H9 (cell line): ENCODE measurements at regions not wholly inside any gene's neighbourhood (a gene's known extent, or its start where the extent isn't known, plus 50 kb on each side); places are given as distances from the start of the nearest gene placed in this dataset.
A peak's percentile ranks its signal among the peaks of the same experiment; 100 is the strongest.

Experiments
- DNase-seq: peaks from one replicate; pipeline ENCODE4 v3.0.0-alpha.2; 2017
- H2AFZ ChIP-seq: one replicate; pipeline ENCODE4 v1.6.1; 2013; ENCODE audit warnings: mild to moderate bottlenecking, low read length, control low read depth, moderate library complexity
- H2AK5ac ChIP-seq: 2 replicates; pipeline ENCODE4 v1.6.1; 2013; ENCODE audit warnings: low read length, control low read depth, mixed read lengths; ENCODE audit not compliant: insufficient read length
- H2BK120ac ChIP-seq: one replicate; pipeline ENCODE4 v1.6.1; 2013; ENCODE audit warnings: low read depth, mild to moderate bottlenecking, low read length, control low read depth, inconsistent platforms; ENCODE audit not compliant: poor library complexity, severe bottlenecking
- H2BK12ac ChIP-seq: 2 replicates; pipeline ENCODE4 v1.6.1; 2013; ENCODE audit warnings: low read length, control low read depth, mixed read lengths, low read depth; ENCODE audit not compliant: insufficient read length
- H2BK15ac ChIP-seq: 2 replicates; pipeline ENCODE4 v1.6.1; 2013; ENCODE audit warnings: low read depth, low read length, control low read depth
- H2BK20ac ChIP-seq: one replicate; pipeline ENCODE4 v1.6.1; 2013; ENCODE audit warnings: low read depth, mild to moderate bottlenecking, low read length, control low read depth, inconsistent platforms; ENCODE audit not compliant: poor library complexity, severe bottlenecking
- H2BK5ac ChIP-seq: 2 replicates; pipeline ENCODE4 v1.6.1; 2013; ENCODE audit warnings: low read length, control low read depth, mixed read lengths; ENCODE audit not compliant: insufficient read length
- H3K14ac ChIP-seq: 2 replicates; pipeline ENCODE4 v1.6.1; 2013; ENCODE audit warnings: low read length, control low read depth; ENCODE audit not compliant: insufficient read depth
- H3K18ac ChIP-seq: 2 replicates; pipeline ENCODE4 v1.6.1; 2013; ENCODE audit warnings: low read depth, mild to moderate bottlenecking, mixed read lengths, low read length, control low read depth; ENCODE audit not compliant: insufficient read length
- H3K23ac ChIP-seq: 2 replicates; pipeline ENCODE4 v1.6.1; 2013; ENCODE audit warnings: low read length, control low read depth, mixed read lengths, low read depth; ENCODE audit not compliant: insufficient read length
- H3K23me2 ChIP-seq: 2 replicates; pipeline ENCODE4 v1.6.1; 2013; ENCODE audit warnings: low read depth, mild to moderate bottlenecking, mixed read lengths, low read length, control low read depth; ENCODE audit not compliant: insufficient read length, poor library complexity, severe bottlenecking
- H3K27ac ChIP-seq: 2 replicates; pipeline ENCODE4 v1.5.1; 2013; ENCODE audit warnings: low read length, control low read depth, mixed read lengths, low read depth; ENCODE audit not compliant: insufficient read length
- H3K27me3 ChIP-seq: 2 replicates; pipeline ENCODE4 v1.6.1; 2013; ENCODE audit warnings: low read length, control low read depth, inconsistent platforms; ENCODE audit not compliant: insufficient read depth
- H3K4ac ChIP-seq: 2 replicates; pipeline ENCODE4 v1.6.1; 2013; ENCODE audit warnings: low read depth, mild to moderate bottlenecking, control low read depth, inconsistent platforms, low read length, moderate library complexity
- H3K4me1 ChIP-seq: 2 replicates; pipeline ENCODE4 v1.6.1; 2013; ENCODE audit warnings: low read length, control low read depth, inconsistent platforms; ENCODE audit not compliant: insufficient read depth
- H3K4me2 ChIP-seq: 2 replicates; pipeline ENCODE4 v1.6.1; 2013; ENCODE audit warnings: low read length, control low read depth, mixed read lengths; ENCODE audit not compliant: insufficient read length, insufficient read depth
- H3K56ac ChIP-seq: 2 replicates; pipeline ENCODE4 v1.6.1; 2013; ENCODE audit warnings: low read depth, mild to moderate bottlenecking, mixed read lengths, low read length, control low read depth; ENCODE audit not compliant: insufficient read length
- H3K79me1 ChIP-seq: 2 replicates; pipeline ENCODE4 v1.6.1; 2013; ENCODE audit warnings: low read depth, mild to moderate bottlenecking, moderate library complexity, low read length, control low read depth, inconsistent platforms; ENCODE audit not compliant: insufficient read depth, poor library complexity, severe bottlenecking
- H3K79me2 ChIP-seq: 2 replicates; pipeline ENCODE4 v1.6.1; 2013; ENCODE audit warnings: low read length, control low read depth, inconsistent platforms; ENCODE audit not compliant: insufficient read depth
- H3K9ac ChIP-seq: 2 replicates; pipeline ENCODE4 v1.6.1; 2013; ENCODE audit warnings: low read length, control low read depth, mixed read lengths; ENCODE audit not compliant: insufficient read length; ENCODE audit errors: extremely low read depth
- H3K9me3 ChIP-seq: one replicate; pipeline ENCODE4 v1.6.1; 2013; ENCODE audit warnings: low read depth, low read length, inconsistent platforms; ENCODE audit not compliant: control insufficient read depth
- H3T11ph ChIP-seq: one replicate; pipeline ENCODE4 v1.6.1; 2013; ENCODE audit warnings: mild to moderate bottlenecking, low read length, control low read depth, inconsistent platforms
- H4K20me1 ChIP-seq: one replicate; pipeline ENCODE4 v1.6.1; 2013; ENCODE audit not compliant: control insufficient read depth, insufficient read length, insufficient read depth
- H4K5ac ChIP-seq: 2 replicates; pipeline ENCODE4 v1.6.1; 2013; ENCODE audit warnings: low read depth, mild to moderate bottlenecking, mixed read lengths, low read length, control low read depth; ENCODE audit not compliant: insufficient read length
- H4K8ac ChIP-seq: replicated peaks from 2 replicates; pipeline ENCODE4 v1.6.1; 2013; ENCODE audit warnings: low read length, control low read depth, mixed read lengths, low read depth; ENCODE audit not compliant: insufficient read length
- H4K91ac ChIP-seq: 2 replicates; pipeline ENCODE4 v1.6.1; 2013; ENCODE audit warnings: low read depth, mild to moderate bottlenecking, moderate library complexity, mixed read lengths, low read length, control low read depth; ENCODE audit not compliant: insufficient read length
- H3K27ac Mint-ChIP-seq, 3 experiments: 2 replicates in 2 of 3; 3 replicates in 1 of 3; pipeline ENCODE4 v1.8.0; 2020 to 2021; ENCODE audit warnings: mixed read lengths in 3 of 3, mild to moderate bottlenecking in 1 of 3, moderate library complexity in 1 of 3
- H3K27me3 Mint-ChIP-seq: 2 replicates; pipeline ENCODE4 v1.8.0; 2021; ENCODE audit warnings: low read depth, mild to moderate bottlenecking, moderate library complexity, mixed read lengths
- H3K36me3 Mint-ChIP-seq, 3 experiments: 2 replicates in 2 of 3; 3 replicates in 1 of 3; pipeline ENCODE4 v1.8.0; 2020 to 2021; ENCODE audit warnings: low read depth in 3 of 3, mixed read lengths in 3 of 3; ENCODE audit not compliant: insufficient read depth in 1 of 3
- H3K4me1 Mint-ChIP-seq, 2 experiments: 2 replicates each; pipeline ENCODE4 v1.8.0; 2020; ENCODE audit warnings: mixed read lengths in 2 of 2
- H3K4me3 Mint-ChIP-seq, 2 experiments: 2 replicates in 1 of 2; 3 replicates in 1 of 2; pipeline ENCODE4 v1.8.0; 2020 to 2021; ENCODE audit warnings: mild to moderate bottlenecking in 2 of 2, mixed read lengths in 2 of 2, moderate library complexity in 1 of 2
- H3K9me3 Mint-ChIP-seq, 2 experiments: 2 replicates in 1 of 2; 3 replicates in 1 of 2; pipeline ENCODE4 v1.8.0; 2020; ENCODE audit warnings: mild to moderate bottlenecking in 2 of 2, mixed read lengths in 2 of 2, moderate library complexity in 1 of 2
- WGBS: extraction: QIAGEN DNeasy Blood & Tissue Kit; methylation state at CpG from one replicate; pipeline ENCODE4 v1.1.7; 2013; ENCODE audit warnings: missing lambda C conversion rate, low lambda C conversion rate, mixed read lengths; ENCODE audit not compliant: insufficient read length; ENCODE audit errors: extremely low coverage; 5-methylcytosine and 5-hydroxymethylcytosine counted together
- TF ChIP-seq, protein P1 (sequence below): fragments of 200-600 bp; sonication (generic); conservative IDR thresholded peaks from 3 replicates; pipeline ENCODE4 v1.8.0; 2021; ENCODE audit warnings: antibody characterized with exemption, mild to moderate bottlenecking

DNA sequence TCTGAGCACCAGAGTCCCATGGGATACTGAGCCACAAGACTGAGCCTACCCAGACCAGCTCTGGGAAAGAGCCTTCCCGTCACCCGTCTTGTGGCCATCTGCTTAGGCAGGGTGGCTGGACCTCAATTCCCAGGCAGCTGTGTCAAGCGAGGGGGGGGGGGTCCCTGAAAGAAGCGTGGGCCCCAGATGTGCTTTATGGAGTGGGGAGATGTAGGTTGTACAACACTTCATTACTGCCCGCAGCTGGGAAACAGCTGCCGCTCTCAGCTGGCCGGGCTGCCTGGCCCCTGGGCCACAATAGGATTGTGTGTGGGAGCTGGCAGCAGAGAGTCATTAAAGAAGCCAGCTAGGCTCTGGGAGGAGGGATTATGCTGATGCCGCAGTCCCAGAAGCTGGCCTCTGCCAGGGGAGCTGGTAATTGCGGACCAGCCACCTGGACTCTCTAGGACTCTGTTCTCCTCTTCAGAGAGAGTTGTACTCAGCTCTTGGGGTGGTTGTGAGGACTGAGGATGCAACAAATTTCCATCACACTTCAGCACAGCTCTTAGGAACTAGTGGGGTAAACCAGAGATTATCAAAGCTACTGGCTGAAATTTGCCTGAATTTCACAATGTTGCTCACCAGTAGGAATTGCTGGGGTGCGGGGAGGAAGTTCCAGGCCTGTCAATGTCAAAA lies 145.4 kb downstream of the GADD45G start:
- Histone ChIP-seq H2BK5ac (no peak overlapping the region), H2BK20ac (no peak overlapping the region), H3K27me3 (no peaks in the 10 kb centered on the region), H3K14ac (no peak overlapping the region), H2BK12ac (no peak overlapping the region), H2AK5ac (no peak overlapping the region), H3K23ac (no peak overlapping the region), H4K8ac (no peak overlapping the region), H3K56ac (no peak overlapping the region), H2AFZ (no peak overlapping the region), H4K20me1 (no peaks in the 10 kb centered on the region), H3K4ac (no peak overlapping the region), H3K79me1 (no peaks in the 10 kb centered on the region), H4K91ac (no peak overlapping the region), H3T11ph (no peak overlapping the region), H2BK15ac (no peak overlapping the region), H3K4me1 (peaks cover 2% of the 10 kb centered on the region; the same call in 1 of the 2 replicates), H3K79me2 (no peaks in the 10 kb centered on the region), H2BK120ac (no peak overlapping the region), H4K5ac (no peak overlapping the region), H3K27ac (no peak overlapping the region), H3K9me3 (no peaks in the 10 kb centered on the region), H3K9ac (no peak overlapping the region), H3K4me2 (no peak overlapping the region), H3K18ac (peak overlapping the region; percentile 13), H3K23me2 (no peaks in the 10 kb centered on the region)
- no peak overlapping the region for H3K27ac Mint-ChIP-seq
- peaks cover 33 to 35% of the 10 kb centered on the region in 2 experiments for H3K4me1 Mint-ChIP-seq
- no peaks in the 10 kb centered on the region; a peak in 2 of 7 replicates for H3K36me3 Mint-ChIP-seq
- TF ChIP-seq, protein P1, sequence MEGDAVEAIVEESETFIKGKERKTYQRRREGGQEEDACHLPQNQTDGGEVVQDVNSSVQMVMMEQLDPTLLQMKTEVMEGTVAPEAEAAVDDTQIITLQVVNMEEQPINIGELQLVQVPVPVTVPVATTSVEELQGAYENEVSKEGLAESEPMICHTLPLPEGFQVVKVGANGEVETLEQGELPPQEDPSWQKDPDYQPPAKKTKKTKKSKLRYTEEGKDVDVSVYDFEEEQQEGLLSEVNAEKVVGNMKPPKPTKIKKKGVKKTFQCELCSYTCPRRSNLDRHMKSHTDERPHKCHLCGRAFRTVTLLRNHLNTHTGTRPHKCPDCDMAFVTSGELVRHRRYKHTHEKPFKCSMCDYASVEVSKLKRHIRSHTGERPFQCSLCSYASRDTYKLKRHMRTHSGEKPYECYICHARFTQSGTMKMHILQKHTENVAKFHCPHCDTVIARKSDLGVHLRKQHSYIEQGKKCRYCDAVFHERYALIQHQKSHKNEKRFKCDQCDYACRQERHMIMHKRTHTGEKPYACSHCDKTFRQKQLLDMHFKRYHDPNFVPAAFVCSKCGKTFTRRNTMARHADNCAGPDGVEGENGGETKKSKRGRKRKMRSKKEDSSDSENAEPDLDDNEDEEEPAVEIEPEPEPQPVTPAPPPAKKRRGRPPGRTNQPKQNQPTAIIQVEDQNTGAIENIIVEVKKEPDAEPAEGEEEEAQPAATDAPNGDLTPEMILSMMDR: no peak
- H3K27me3 Mint-ChIP-seq: peaks cover 3% of the 10 kb centered on the region; the same call in 1 of the 2 replicates
- no CpG with 5 or more reads among the region's 10 CpGs for WGBS
- H3K9me3 Mint-ChIP-seq: peaks cover 0 to 2% of the 10 kb centered on the region in 2 experiments; a peak in 1 of 5 replicates
- DNase-seq: peak; percentile 37
- H3K4me3 Mint-ChIP-seq: no peak overlapping the region
